ENCODE measurements at regions not wholly inside any gene's neighbourhood (a gene's known extent, or its start where the extent isn't known, plus 50 kb on each side); places are given as distances from the start of the nearest gene placed in this dataset.

GRCh38 chr5:152221721-152222629, 183.1 kb downstream of the NMUR2 start:
- H3K36me3 ChIP-seq, result no peaks in the 10 kb centered on the region
- H3K9me3 ChIP-seq, result no peaks in the 10 kb centered on the region
- DNase-seq, result no peak
- no peaks in the 10 kb centered on the region for H3K4me1 ChIP-seq
- intact Hi-C loops (cut with DNase I; ENCODE audit: low total_unique reads) (no loop called here), in situ Hi-C loops (cut with MboI; ENCODE audit: low pct_ligation_motif_present in 1 of 4, low pct_unique_long_range_greater_than_20kb in 1 of 4, low sequenced_read_pairs in 3 of 4) (no loop called here)
- no peak overlapping the region for H3K27ac ChIP-seq
- no peak for TF ChIP-seq POLR2A (IDR thresholded peaks at IDR 0.05)
- no peak for TF ChIP-seq CTCF (IDR thresholded peaks at IDR 0.05)
- TF ChIP-seq POLR2AphosphoS5 (IDR thresholded peaks at IDR 0.05), result no peak
- no peak for TF ChIP-seq EP300 (IDR thresholded peaks at IDR 0.05; ENCODE audit: low read depth)
- WGBS, 2 donors (ENCODE audit: low coverage in 1 of 2), result 60 to 72% methylated on average over 3 to 5 of the region's 5 CpGs
- H3K27me3 ChIP-seq, result no peaks in the 10 kb centered on the region
- no peak overlapping the region for H3K4me3 ChIP-seq

GRCh38 chr5:152218694-152219093, 186.4 kb downstream of the NMUR2 start:
- Histone ChIP-seq H3K36me3 (no peaks in the 10 kb centered on the region), H3K9me3 (no peaks in the 10 kb centered on the region), H3K27me3 (no peaks in the 10 kb centered on the region), H3K4me1 (no peaks in the 10 kb centered on the region), H3K4me3 (no peak overlapping the region), H3K27ac (no peak overlapping the region)
- TF ChIP-seq POLR2AphosphoS5 (IDR thresholded peaks at IDR 0.05), result no peak
- no peak for TF ChIP-seq EP300 (IDR thresholded peaks at IDR 0.05; ENCODE audit: low read depth)
- no peak for TF ChIP-seq POLR2A (IDR thresholded peaks at IDR 0.05)
- TF ChIP-seq CTCF (IDR thresholded peaks at IDR 0.05), result no peak
- DNase-seq, result no peak
- in situ Hi-C loops (cut with MboI; ENCODE audit: low pct_ligation_motif_present in 1 of 4, low pct_unique_long_range_greater_than_20kb in 1 of 4, low sequenced_read_pairs in 3 of 4) (no loop called here), intact Hi-C loops (cut with DNase I; ENCODE audit: low total_unique reads) (no loop called here)
- 44 to 68% methylated on average over 1 to 3 of the region's 3 CpGs for WGBS, 2 donors (ENCODE audit: low coverage in 1 of 2)

GRCh38 chr5:152205804-152206203, 199.3 kb downstream of the NMUR2 start:
- no peaks in the 10 kb centered on the region for H3K4me1 ChIP-seq
- in situ Hi-C loops (cut with MboI; ENCODE audit: low pct_ligation_motif_present in 1 of 4, low pct_unique_long_range_greater_than_20kb in 1 of 4, low sequenced_read_pairs in 3 of 4), result no loop called here
- intact Hi-C loops (cut with DNase I; ENCODE audit: low total_unique reads), result no loop called here
- no peak overlapping the region for H3K27ac ChIP-seq
- 24 to 25% methylated on average over 1 of the region's 1 CpG for WGBS, 2 donors (ENCODE audit: low coverage in 1 of 2)
- no peak overlapping the region for H3K4me3 ChIP-seq
- no peaks in the 10 kb centered on the region for H3K36me3 ChIP-seq
- no peaks in the 10 kb centered on the region for H3K9me3 ChIP-seq
- no peaks in the 10 kb centered on the region for H3K27me3 ChIP-seq
- DNase-seq, result no peak
- TF ChIP-seq POLR2AphosphoS5 (IDR thresholded peaks at IDR 0.05), result no peak
- TF ChIP-seq CTCF (IDR thresholded peaks at IDR 0.05), result no peak
- TF ChIP-seq EP300 (IDR thresholded peaks at IDR 0.05; ENCODE audit: low read depth), result no peak
- no peak for TF ChIP-seq POLR2A (IDR thresholded peaks at IDR 0.05)

- Histone ChIP-seq H3K4me3 (no peak overlapping the region), H3K27me3 (no peaks in the 10 kb centered on the region), H3K4me1 (no peaks in the 10 kb centered on the region), H3K36me3 (no peaks in the 10 kb centered on the region), H3K9me3 (no peaks in the 10 kb centered on the region), H3K27ac (no peak overlapping the region)
- in situ Hi-C loops (cut with MboI; ENCODE audit: low pct_ligation_motif_present in 1 of 4, low pct_unique_long_range_greater_than_20kb in 1 of 4, low sequenced_read_pairs in 3 of 4) (no loop called here), intact Hi-C loops (cut with DNase I; ENCODE audit: low total_unique reads) (no loop called here)
- no peak for DNase-seq
- TF ChIP-seq CTCF (IDR thresholded peaks at IDR 0.05) (no peak), POLR2A (IDR thresholded peaks at IDR 0.05) (no peak), POLR2AphosphoS5 (IDR thresholded peaks at IDR 0.05) (no peak), EP300 (IDR thresholded peaks at IDR 0.05; ENCODE audit: low read depth) (no peak)
- 96 to 100% methylated on average over 1 of the region's 1 CpG for WGBS, 2 donors (ENCODE audit: low coverage in 1 of 2)
These were observed 202.8 kb downstream of the NMUR2 start for GRCh38 chr5:152202321-152202720.
